ENCODE measurements at regions not wholly inside any gene's neighbourhood (a gene's known extent, or its start where the extent isn't known, plus 50 kb on each side); places are given as distances from the start of the nearest gene placed in this dataset.

DNA sequence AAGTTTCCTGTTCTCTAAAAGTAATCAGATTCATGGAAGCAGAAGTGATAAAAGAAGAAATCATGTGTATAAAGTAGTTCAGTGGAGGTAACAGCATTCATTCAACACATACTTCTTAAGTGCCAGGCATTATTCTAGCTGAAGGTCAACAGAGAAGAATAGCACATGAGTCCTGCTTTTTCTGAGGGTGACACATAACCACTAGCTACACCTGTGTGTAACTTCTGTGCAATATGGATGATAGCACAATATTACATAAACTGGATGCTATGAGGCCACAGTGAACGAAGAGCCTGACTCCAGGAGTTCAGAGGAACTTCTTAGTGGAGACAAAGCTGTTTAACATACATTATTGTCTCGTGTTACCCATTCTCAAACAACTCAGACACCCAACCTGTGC is 114.3 kb upstream of the PCED1B start:
- in situ Hi-C loops (cut with HindIII; ENCODE audit: extremely low pct_ligation_motif_present, low pct_unique_long_range_greater_than_20kb) (no loop called here), intact Hi-C loops (cut with micrococcal nuclease; ENCODE audit: unreplicated experiment) (no loop called here)
- no peak for FAIRE-seq
- BruUV-seq (replicated peaks), result no TSS peak
- Histone ChIP-seq H3K36me3 (replicated peaks in 1 of 2; ENCODE audit: control insufficient read depth in 1 of 2, insufficient read depth in 2 of 2, low read length in 2 of 2) (no peaks in the 10 kb centered on the region), H3K27me3 (ENCODE audit: control insufficient read depth in 1 of 2, insufficient read depth in 2 of 2, low read length in 2 of 2) (peaks cover 0 to 1% of the 10 kb centered on the region in 2 experiments; a peak in 1 of 5 replicates), H3K9me3 (ENCODE audit: low read length) (no peaks in the 10 kb centered on the region), H3K9ac (ENCODE audit: insufficient read depth, low read depth, low read length) (no peak overlapping the region), H3K4me2 (ENCODE audit: low read depth, low read length) (no peak overlapping the region), H3K79me2 (ENCODE audit: insufficient read depth, low read length) (no peaks in the 10 kb centered on the region), H3K4me1 (ENCODE audit: insufficient read depth, low read length) (no peaks in the 10 kb centered on the region), H3K4me3 (replicated peaks in 1 of 3; ENCODE audit: insufficient read depth in 1 of 3, low read depth in 2 of 3, low read length in 3 of 3) (no peak overlapping the region), H3K27ac (ENCODE audit: extremely low read length, insufficient read depth, low read length) (no peak overlapping the region), H4K20me1 (ENCODE audit: insufficient read depth, low read length) (no peaks in the 10 kb centered on the region), H2AFZ (ENCODE audit: low read length) (no peak overlapping the region)
- no peak for DNase-seq (ENCODE audit: low spot score)
- WGBS (ENCODE audit: low lambda C conversion rate), result 0% methylated on average over 2 of the region's 2 CpGs
- POLR2A ChIA-PET, result no interaction called here
- CTCF ChIA-PET (ENCODE audit: low intra/inter-chr PET ratio, low total read pairs), result no interaction called here
- no peak for ATAC-seq
- no peak for TF ChIP-seq HOXD1 (CRISPR knock-in tag; IDR thresholded peaks at IDR 0.05)
- TF ChIP-seq PTBP1 (IDR thresholded peaks at IDR 0.05; ENCODE audit: low read depth, low read length, poor library complexity, severe bottlenecking), result no peak
- TF ChIP-seq ZNF274 (CRISPR knock-in tag; IDR thresholded peaks at IDR 0.05), result no peak
- TF ChIP-seq, protein P1, sequence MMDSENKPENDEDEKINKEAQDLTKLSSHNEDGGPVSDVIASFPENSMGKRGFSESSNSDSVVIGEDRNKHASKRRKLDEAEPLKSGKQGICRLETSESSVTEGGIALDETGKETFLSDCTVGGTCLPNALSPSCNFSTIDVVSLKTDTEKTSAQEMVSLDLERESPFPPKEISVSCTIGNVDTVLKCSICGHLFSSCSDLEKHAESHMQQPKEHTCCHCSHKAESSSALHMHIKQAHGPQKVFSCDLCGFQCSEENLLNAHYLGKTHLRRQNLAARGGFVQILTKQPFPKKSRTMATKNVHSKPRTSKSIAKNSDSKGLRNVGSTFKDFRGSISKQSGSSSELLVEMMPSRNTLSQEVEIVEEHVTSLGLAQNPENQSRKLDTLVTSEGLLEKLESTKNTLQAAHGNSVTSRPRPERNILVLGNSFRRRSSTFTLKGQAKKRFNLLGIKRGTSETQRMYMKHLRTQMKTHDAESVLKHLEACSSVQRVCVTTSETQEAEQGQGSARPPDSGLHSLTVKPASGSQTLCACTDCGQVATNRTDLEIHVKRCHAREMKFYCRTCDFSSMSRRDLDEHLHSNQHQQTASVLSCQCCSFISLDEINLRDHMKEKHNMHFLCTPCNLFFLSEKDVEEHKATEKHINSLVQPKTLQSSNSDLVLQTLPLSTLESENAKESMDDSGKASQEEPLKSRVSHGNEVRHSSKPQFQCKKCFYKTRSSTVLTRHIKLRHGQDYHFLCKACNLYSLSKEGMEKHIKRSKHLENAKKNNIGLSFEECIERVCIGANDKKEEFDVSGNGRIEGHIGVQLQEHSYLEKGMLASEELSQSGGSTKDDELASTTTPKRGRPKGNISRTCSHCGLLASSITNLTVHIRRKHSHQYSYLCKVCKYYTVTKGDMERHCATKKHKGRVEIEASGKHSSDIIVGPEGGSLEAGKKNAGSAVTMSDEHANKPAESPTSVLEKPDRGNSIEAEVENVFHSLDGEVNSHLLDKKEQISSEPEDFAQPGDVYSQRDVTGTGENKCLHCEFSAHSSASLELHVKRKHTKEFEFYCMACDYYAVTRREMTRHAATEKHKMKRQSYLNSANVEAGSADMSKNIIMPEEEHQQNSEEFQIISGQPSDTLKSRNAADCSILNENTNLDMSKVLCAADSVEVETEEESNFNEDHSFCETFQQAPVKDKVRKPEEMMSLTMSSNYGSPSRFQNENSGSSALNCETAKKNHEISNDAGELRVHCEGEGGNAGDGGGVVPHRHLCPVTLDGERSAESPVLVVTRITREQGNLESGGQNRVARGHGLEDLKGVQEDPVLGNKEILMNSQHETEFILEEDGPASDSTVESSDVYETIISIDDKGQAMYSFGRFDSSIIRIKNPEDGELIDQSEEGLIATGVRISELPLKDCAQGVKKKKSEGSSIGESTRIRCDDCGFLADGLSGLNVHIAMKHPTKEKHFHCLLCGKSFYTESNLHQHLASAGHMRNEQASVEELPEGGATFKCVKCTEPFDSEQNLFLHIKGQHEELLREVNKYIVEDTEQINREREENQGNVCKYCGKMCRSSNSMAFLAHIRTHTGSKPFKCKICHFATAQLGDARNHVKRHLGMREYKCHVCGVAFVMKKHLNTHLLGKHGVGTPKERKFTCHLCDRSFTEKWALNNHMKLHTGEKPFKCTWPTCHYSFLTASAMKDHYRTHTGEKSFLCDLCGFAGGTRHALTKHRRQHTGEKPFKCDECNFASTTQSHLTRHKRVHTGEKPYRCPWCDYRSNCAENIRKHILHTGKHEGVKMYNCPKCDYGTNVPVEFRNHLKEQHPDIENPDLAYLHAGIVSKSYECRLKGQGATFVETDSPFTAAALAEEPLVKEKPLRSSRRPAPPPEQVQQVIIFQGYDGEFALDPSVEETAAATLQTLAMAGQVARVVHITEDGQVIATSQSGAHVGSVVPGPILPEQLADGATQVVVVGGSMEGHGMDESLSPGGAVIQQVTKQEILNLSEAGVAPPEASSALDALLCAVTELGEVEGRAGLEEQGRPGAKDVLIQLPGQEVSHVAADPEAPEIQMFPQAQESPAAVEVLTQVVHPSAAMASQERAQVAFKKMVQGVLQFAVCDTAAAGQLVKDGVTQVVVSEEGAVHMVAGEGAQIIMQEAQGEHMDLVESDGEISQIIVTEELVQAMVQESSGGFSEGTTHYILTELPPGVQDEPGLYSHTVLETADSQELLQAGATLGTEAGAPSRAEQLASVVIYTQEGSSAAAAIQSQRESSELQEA (CRISPR knock-in tag; IDR thresholded peaks at IDR 0.05; ENCODE audit: not compliant biosample characterization), result no peak
- TF ChIP-seq PAF1 (CRISPR knock-in tag; IDR thresholded peaks at IDR 0.05), result no peak
- no peak for TF ChIP-seq PREB (CRISPR knock-in tag; IDR thresholded peaks at IDR 0.05)
- TF ChIP-seq HNF1B (CRISPR knock-in tag; IDR thresholded peaks at IDR 0.05), result no peak
- TF ChIP-seq ZNF256 (CRISPR knock-in tag; conservative IDR thresholded peaks at IDR 0.05), result no peak

Data from HepG2 (cell line).